Ramos (cell line): ENCODE measurements at regions not wholly inside any gene's neighbourhood (a gene's known extent, or its start where the extent isn't known, plus 50 kb on each side); places are given as distances from the start of the nearest gene placed in this dataset.

Source experiments
- in situ Hi-C: fragments of 300-500 bp; cut with MboI; formaldehyde crosslinking; loops from one replicate; pipeline ENCODE4 v1.14.3; 2022; ENCODE audit warnings: low sequenced_read_pairs; ENCODE audit not compliant: unreplicated experiment

- in situ Hi-C loops = no loop called here
Measured at GRCh38 chr13:26946684-26947343, 186.2 kb upstream of the GPR12 start.

- in situ Hi-C loops = no loop called here
Measured at GRCh38 chr13:26943748-26944147, 183.2 kb upstream of the GPR12 start.

DNA sequence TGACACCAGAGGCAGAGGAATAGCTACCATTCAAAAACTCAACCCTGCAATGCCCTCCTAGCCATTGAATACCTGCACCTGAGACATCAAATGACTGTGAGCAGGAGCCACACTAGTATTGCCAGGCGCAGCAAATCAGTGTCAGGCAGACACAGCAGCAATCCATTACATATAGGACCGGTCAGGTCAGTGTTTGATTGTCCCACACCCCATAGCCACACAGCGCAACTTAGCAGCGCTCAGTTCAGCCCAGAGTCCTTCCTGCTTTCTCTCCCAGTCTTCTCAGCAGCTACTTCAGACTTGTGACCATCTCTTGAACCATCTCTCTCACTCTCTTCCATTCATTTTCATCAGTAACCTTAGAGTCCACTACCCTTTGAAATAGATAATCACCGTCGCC is 181.6 kb upstream of the GPR12 start:
- in situ Hi-C loops = no loop called here

- in situ Hi-C loops = no loop called here
Measured at GRCh38 chr13:26941345-26942174, 181.0 kb upstream of the GPR12 start.

GRCh38 chr13:26934096-26934495 is 173.5 kb upstream of the GPR12 start:
- in situ Hi-C loops = no loop called here

DNA sequence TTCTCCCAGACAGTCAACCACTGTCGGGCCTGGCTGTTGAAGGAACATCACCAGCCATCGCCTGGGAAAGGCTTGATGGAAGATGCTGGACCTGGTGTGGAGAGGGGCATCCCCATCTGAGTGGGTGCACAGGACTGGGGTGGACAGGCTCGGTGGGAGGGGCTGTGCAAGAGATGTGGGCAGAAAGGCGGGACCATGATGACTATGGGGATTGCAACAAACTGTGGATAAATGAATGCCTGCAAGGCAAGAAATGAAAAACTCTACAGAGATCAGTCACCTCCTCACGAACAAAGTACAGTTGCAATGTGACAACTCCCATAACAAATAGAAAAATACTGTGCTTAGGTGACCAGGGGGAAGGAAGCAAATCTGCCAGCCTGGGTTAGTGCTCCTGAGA is 171.9 kb upstream of the GPR12 start:
- in situ Hi-C loops = no loop called here

DNA sequence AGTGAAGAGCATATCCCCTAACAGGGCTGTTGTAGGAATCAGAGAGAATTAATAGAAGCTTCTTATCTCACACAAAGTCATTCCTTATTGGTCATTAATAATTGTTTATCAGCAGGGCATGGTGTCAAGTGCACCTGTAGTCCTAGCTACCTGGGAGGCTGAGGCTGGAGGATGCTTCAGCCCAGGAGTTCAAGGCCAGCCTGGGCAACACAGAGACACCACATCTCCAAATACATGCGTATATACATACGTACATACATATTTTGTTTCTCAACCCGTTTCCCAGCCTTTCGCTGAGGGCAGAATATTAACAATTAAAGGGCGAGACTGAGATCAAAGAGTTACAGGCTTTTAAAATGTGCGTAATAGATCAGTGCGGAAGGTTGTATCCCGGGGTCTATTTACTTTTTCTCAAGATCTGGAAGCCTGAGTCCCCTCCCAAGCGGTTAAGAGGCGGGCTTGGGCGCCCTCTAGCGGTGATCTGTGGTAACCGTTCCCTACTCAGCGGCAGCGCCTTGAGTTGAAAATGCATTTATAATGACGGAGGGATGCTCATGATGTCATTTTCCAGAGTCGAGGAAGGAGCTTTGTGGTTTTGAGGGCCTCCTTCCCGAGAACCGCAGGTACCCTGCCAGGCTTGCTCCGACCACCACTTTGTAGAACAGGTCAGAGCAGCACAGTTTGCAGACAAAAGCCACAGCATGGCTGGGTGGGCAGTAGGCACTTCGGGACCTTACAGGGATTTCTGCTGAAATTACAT is 169.6 kb upstream of the GPR12 start:
- in situ Hi-C loops = no loop called here

- in situ Hi-C loops = no loop called here
Measured at GRCh38 chr13:26927511-26927910, 166.9 kb upstream of the GPR12 start.

- in situ Hi-C loops = no loop called here
Measured at GRCh38 chr13:26926371-26926770, 165.8 kb upstream of the GPR12 start.

GRCh38 chr13:26923824-26924605 is 163.4 kb upstream of the GPR12 start:
- in situ Hi-C loops = no loop called here

DNA sequence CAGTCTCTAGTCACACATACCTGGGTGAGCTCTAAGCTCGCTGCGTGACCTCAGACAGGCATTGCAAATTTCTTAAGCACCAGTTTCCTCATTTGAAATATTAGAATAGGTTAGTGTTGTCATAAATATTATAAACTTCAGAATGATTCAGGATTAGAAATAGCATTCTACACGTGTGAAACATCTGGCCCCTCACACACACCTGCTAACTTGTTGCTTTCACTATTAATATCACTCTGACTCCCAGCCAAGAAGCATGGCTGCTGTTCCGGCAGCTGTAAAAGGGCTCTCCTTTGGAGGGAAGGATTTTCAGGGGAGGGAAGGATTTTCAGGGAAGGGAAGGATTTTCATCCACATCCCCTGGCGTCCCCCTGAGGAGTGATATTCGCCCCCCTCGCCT is 161.3 kb upstream of the GPR12 start:
- in situ Hi-C loops = no loop called here

- in situ Hi-C loops = no loop called here
Measured at GRCh38 chr13:26920614-26921355, 160.2 kb upstream of the GPR12 start.

DNA sequence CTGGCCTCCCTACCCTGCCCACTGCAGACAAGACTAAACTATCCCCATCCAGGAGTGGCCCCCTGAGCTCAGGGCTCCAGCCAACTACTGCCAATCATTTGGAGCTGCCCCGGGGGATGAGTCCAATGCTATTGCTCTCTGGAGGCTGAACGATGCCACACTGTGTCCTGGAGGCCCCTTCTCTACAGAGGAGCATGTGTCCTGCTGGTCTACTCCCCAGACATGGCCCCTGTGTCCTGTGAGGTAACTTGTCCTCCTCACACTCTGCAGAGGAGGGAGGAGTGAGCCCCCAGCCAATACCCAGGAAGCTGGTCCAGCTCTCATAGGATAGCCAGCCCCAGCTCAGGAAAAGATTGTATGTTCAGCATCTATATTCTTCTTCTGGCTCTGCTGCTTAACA is 159.1 kb upstream of the GPR12 start:
- in situ Hi-C loops = no loop called here

- in situ Hi-C loops = no loop called here
Measured at GRCh38 chr13:26919311-26919710, 158.7 kb upstream of the GPR12 start.

DNA sequence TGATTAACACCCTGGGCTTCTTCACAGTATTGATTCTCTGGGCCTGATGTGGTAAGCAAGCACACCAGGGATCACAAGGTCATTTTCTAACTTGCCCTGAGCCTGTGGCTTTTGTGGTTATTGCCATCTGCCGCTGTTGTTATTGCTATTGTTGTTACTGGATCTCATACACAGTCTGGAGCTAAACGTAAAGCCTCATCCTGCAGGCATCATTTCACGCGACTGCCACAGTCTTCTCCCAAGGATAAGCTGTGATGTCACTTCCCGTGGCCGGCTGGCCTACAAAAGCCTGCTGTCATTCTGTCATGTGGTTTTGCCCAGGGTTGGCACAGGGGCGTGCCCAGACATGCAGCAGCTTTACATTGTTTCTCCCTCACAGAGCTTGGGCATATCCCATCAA is 154.0 kb upstream of the GPR12 start:
- in situ Hi-C loops = no loop called here

DNA sequence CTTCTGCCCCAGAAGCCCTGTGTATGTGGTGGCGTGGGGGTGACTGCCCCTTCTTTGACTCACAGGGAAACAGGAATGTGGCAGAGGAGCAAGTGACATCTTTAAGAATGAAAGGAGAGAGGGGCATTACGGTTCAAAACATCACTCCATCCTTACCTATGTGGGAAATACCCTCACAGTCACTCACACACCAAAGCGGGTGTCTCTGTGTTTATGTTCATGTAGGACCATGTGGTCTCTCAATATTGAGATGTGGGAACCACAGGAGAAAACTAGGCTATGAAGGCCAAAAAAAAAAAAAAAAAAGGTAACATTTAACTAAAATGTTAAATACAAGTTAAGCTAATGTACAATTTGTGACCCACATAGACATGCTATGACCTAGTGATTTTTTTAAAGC is 153.6 kb upstream of the GPR12 start:
- in situ Hi-C loops = no loop called here

DNA sequence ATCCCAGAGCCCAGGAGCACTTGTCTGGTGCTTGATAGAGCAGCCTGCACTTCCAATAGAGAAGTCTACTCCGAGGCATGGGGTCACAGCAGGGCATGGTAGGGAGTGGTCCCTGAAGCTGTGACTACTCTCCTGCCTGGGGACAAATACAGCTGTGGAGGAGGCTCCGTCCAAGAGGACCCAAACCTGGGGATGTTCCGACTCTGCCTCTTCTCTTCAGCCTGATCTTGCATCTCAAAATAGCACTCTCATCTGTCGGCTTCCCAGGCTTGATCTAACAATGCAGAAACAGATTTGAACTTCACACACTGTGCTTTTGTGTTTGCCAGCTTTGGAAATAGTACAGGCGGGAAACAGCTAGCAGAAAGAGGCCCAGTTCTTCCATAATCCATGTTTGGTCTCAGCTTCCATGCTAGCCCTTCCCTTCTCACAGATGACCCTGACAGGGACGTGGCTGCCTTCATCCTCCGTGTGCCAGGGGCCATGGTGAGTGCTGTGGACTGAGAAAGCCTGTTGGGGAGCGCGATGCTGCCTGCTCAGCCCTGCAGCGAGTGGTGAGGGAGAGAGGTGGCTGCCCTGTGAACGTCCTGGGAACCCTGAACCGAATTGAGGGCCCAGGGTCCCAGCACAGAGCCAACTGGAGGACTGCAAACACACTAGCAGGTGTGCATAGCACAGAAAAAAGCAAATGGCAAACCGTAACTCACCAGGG is 150.3 kb upstream of the GPR12 start:
- in situ Hi-C loops = no loop called here

GRCh38 chr13:26909477-26909876 is 148.9 kb upstream of the GPR12 start:
- in situ Hi-C loops = no loop called here

DNA sequence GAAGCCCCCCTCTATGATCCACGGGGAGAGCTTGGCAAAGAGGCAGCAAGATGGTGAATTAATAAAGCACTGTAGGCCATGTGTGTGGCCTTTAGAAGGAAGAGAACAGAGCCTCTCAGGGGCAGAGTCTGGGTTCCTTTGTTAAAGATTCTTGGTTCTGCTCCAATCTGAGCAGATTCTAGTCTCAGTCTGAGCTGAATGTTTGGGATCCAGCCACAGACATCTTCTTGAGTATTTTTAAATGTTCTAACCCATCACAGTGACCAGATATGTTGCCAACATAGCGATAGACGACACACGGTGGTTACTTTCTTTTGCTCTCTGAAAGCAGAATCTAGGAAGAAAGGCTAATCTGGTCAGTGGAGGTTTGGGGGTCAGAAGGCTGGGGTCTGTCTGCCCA is 147.5 kb upstream of the GPR12 start:
- in situ Hi-C loops = no loop called here
